ENCODE measurements at regions not wholly inside any gene's neighbourhood (a gene's known extent, or its start where the extent isn't known, plus 50 kb on each side); places are given as distances from the start of the nearest gene placed in this dataset.

GRCh38 chr14:96660667-96661066, 136.5 kb upstream of the VRK1 start:
- WGBS (ENCODE audit: extremely low coverage, insufficient coverage, low lambda C conversion rate): no CpG with 5 or more reads among the region's 4 CpGs
- DNase-seq: peak; percentile 48
- H3K27ac ChIP-seq (ENCODE audit: low read depth, low read length): no peak overlapping the region

GRCh38 chr14:96661244-96661969, 135.8 kb upstream of the VRK1 start:
- Histone ChIP-seq H3K27ac (ENCODE audit: low read depth, low read length) (no peak overlapping the region), H3K4me2 (ENCODE audit: low read length) (no peak overlapping the region), H3K18ac (ENCODE audit: low read length) (no peak overlapping the region), H4K5ac (ENCODE audit: low read length) (no peak overlapping the region), H3K9ac (ENCODE audit: low read length) (no peak overlapping the region), H3K36me3 (ENCODE audit: control insufficient read depth, insufficient read depth, low read length) (no peaks in the 10 kb centered on the region), H3K79me1 (ENCODE audit: low read length) (no peaks in the 10 kb centered on the region), H3K4me3 (ENCODE audit: low read length) (no peak overlapping the region), H3K79me2 (ENCODE audit: control insufficient read depth, insufficient read depth, low read length) (no peaks in the 10 kb centered on the region), H3K4me1 (ENCODE audit: control insufficient read depth, low read depth, low read length) (peaks cover 3% of the 10 kb centered on the region), H3K56ac (ENCODE audit: low read length) (no peak overlapping the region), H2BK15ac (replicated peaks; ENCODE audit: low read depth) (no peak overlapping the region), H3K4ac (ENCODE audit: low read depth, low read length) (no peak overlapping the region), H3K23ac (ENCODE audit: low read length) (no peak overlapping the region), H2BK5ac (ENCODE audit: low read length) (no peak overlapping the region), H2BK120ac (ENCODE audit: low read depth, low read length) (no peak overlapping the region), H3K27me3 (ENCODE audit: insufficient read depth, low read length, poor library complexity) (no peaks in the 10 kb centered on the region), H4K8ac (ENCODE audit: low read depth, low read length) (no peak overlapping the region), H2AK5ac (ENCODE audit: low read length) (no peak overlapping the region)
- no peak for DNase-seq

More at GRCh38 chr14:96660667-96661066, 136.5 kb upstream of the VRK1 start:
- Histone ChIP-seq H3K4me1 (ENCODE audit: control insufficient read depth, low read depth, low read length) (peaks cover 3% of the 10 kb centered on the region), H4K8ac (ENCODE audit: low read depth, low read length) (no peak overlapping the region), H3K23ac (ENCODE audit: low read length) (no peak overlapping the region), H3K18ac (ENCODE audit: low read length) (no peak overlapping the region), H2BK5ac (ENCODE audit: low read length) (no peak overlapping the region), H3K36me3 (ENCODE audit: control insufficient read depth, insufficient read depth, low read length) (no peaks in the 10 kb centered on the region), H2BK15ac (replicated peaks; ENCODE audit: low read depth) (no peak overlapping the region), H3K56ac (ENCODE audit: low read length) (no peak overlapping the region), H3K9ac (ENCODE audit: low read length) (no peak overlapping the region), H3K4me2 (ENCODE audit: low read length) (no peak overlapping the region), H2BK120ac (ENCODE audit: low read depth, low read length) (no peak overlapping the region), H3K4me3 (ENCODE audit: low read length) (no peak overlapping the region), H2AK5ac (ENCODE audit: low read length) (no peak overlapping the region), H3K79me2 (ENCODE audit: control insufficient read depth, insufficient read depth, low read length) (no peaks in the 10 kb centered on the region), H4K5ac (ENCODE audit: low read length) (no peak overlapping the region), H3K4ac (ENCODE audit: low read depth, low read length) (no peak overlapping the region), H3K27me3 (ENCODE audit: insufficient read depth, low read length, poor library complexity) (no peaks in the 10 kb centered on the region), H3K79me1 (ENCODE audit: low read length) (no peaks in the 10 kb centered on the region)

- Histone ChIP-seq H2AK5ac (ENCODE audit: low read length) (no peak overlapping the region), H2BK120ac (ENCODE audit: low read depth, low read length) (no peak overlapping the region), H3K4me1 (ENCODE audit: control insufficient read depth, low read depth, low read length) (peaks cover 3% of the 10 kb centered on the region), H3K36me3 (ENCODE audit: control insufficient read depth, insufficient read depth, low read length) (no peaks in the 10 kb centered on the region), H3K23ac (ENCODE audit: low read length) (no peak overlapping the region), H3K18ac (ENCODE audit: low read length) (no peak overlapping the region), H2BK15ac (replicated peaks; ENCODE audit: low read depth) (no peak overlapping the region), H3K4me2 (ENCODE audit: low read length) (no peak overlapping the region), H2BK5ac (ENCODE audit: low read length) (no peak overlapping the region), H3K79me1 (ENCODE audit: low read length) (no peaks in the 10 kb centered on the region), H3K79me2 (ENCODE audit: control insufficient read depth, insufficient read depth, low read length) (no peaks in the 10 kb centered on the region), H4K8ac (ENCODE audit: low read depth, low read length) (no peak overlapping the region), H3K4ac (ENCODE audit: low read depth, low read length) (no peak overlapping the region), H4K5ac (ENCODE audit: low read length) (no peak overlapping the region), H3K27ac (ENCODE audit: low read depth, low read length) (no peak overlapping the region), H3K9ac (ENCODE audit: low read length) (no peak overlapping the region), H3K27me3 (ENCODE audit: insufficient read depth, low read length, poor library complexity) (no peaks in the 10 kb centered on the region), H3K4me3 (ENCODE audit: low read length) (no peak overlapping the region), H3K56ac (ENCODE audit: low read length) (no peak overlapping the region)
- no CpG with 5 or more reads among the region's 15 CpGs for WGBS (ENCODE audit: extremely low coverage, insufficient coverage, low lambda C conversion rate)
- no peak for DNase-seq
Measured at GRCh38 chr14:96662116-96662970, 134.8 kb upstream of the VRK1 start.

GRCh38 chr14:96663076-96663475, 134.1 kb upstream of the VRK1 start:
- no peak overlapping the region for H2BK120ac ChIP-seq (ENCODE audit: low read depth, low read length)
- H3K56ac ChIP-seq (ENCODE audit: low read length): no peak overlapping the region
- no peak overlapping the region for H2BK15ac ChIP-seq (replicated peaks; ENCODE audit: low read depth)
- H3K27ac ChIP-seq (ENCODE audit: low read depth, low read length): no peak overlapping the region
- H2AK5ac ChIP-seq (ENCODE audit: low read length): no peak overlapping the region
- H3K4me1 ChIP-seq (ENCODE audit: control insufficient read depth, low read depth, low read length): peaks cover 3% of the 10 kb centered on the region
- H3K4ac ChIP-seq (ENCODE audit: low read depth, low read length): no peak overlapping the region
- no peak overlapping the region for H3K4me2 ChIP-seq (ENCODE audit: low read length)
- no peak overlapping the region for H4K8ac ChIP-seq (ENCODE audit: low read depth, low read length)
- no peaks in the 10 kb centered on the region for H3K36me3 ChIP-seq (ENCODE audit: control insufficient read depth, insufficient read depth, low read length)
- H3K9ac ChIP-seq (ENCODE audit: low read length): no peak overlapping the region
- no peak for DNase-seq
- no peak overlapping the region for H3K18ac ChIP-seq (ENCODE audit: low read length)
- H3K79me2 ChIP-seq (ENCODE audit: control insufficient read depth, insufficient read depth, low read length): no peaks in the 10 kb centered on the region
- no peaks in the 10 kb centered on the region for H3K27me3 ChIP-seq (ENCODE audit: insufficient read depth, low read length, poor library complexity)
- H3K23ac ChIP-seq (ENCODE audit: low read length): no peak overlapping the region
- no peaks in the 10 kb centered on the region for H3K79me1 ChIP-seq (ENCODE audit: low read length)
- no peak overlapping the region for H3K4me3 ChIP-seq (ENCODE audit: low read length)
- no peak overlapping the region for H4K5ac ChIP-seq (ENCODE audit: low read length)
- WGBS (ENCODE audit: extremely low coverage, insufficient coverage, low lambda C conversion rate): no CpG with 5 or more reads among the region's 19 CpGs
- no peak overlapping the region for H2BK5ac ChIP-seq (ENCODE audit: low read length)

GRCh38 chr14:96663491-96664067, 133.6 kb upstream of the VRK1 start:
- no peaks in the 10 kb centered on the region for H3K79me2 ChIP-seq (ENCODE audit: control insufficient read depth, insufficient read depth, low read length)
- H3K27ac ChIP-seq (ENCODE audit: low read depth, low read length): no peak overlapping the region
- no peaks in the 10 kb centered on the region for H3K79me1 ChIP-seq (ENCODE audit: low read length)
- DNase-seq: no peak
- H2AK5ac ChIP-seq (ENCODE audit: low read length): no peak overlapping the region
- no peak overlapping the region for H2BK120ac ChIP-seq (ENCODE audit: low read depth, low read length)
- H3K4me2 ChIP-seq (ENCODE audit: low read length): no peak overlapping the region
- H3K4me1 ChIP-seq (ENCODE audit: control insufficient read depth, low read depth, low read length): peaks cover 3% of the 10 kb centered on the region
- H2BK5ac ChIP-seq (ENCODE audit: low read length): no peak overlapping the region
- WGBS (ENCODE audit: extremely low coverage, insufficient coverage, low lambda C conversion rate): no CpG with 5 or more reads among the region's 10 CpGs
- no peak overlapping the region for H4K8ac ChIP-seq (ENCODE audit: low read depth, low read length)
- no peak overlapping the region for H4K5ac ChIP-seq (ENCODE audit: low read length)
- no peak overlapping the region for H3K56ac ChIP-seq (ENCODE audit: low read length)
- H3K27me3 ChIP-seq (ENCODE audit: insufficient read depth, low read length, poor library complexity): no peaks in the 10 kb centered on the region
- no peak overlapping the region for H3K4me3 ChIP-seq (ENCODE audit: low read length)
- H3K18ac ChIP-seq (ENCODE audit: low read length): no peak overlapping the region
- H3K4ac ChIP-seq (ENCODE audit: low read depth, low read length): no peak overlapping the region
- no peak overlapping the region for H2BK15ac ChIP-seq (replicated peaks; ENCODE audit: low read depth)
- no peak overlapping the region for H3K9ac ChIP-seq (ENCODE audit: low read length)
- H3K36me3 ChIP-seq (ENCODE audit: control insufficient read depth, insufficient read depth, low read length): no peaks in the 10 kb centered on the region
- H3K23ac ChIP-seq (ENCODE audit: low read length): no peak overlapping the region
